RWPE2 (cell line): ENCODE measurements at regions not wholly inside any gene's neighbourhood (a gene's known extent, or its start where the extent isn't known, plus 50 kb on each side); places are given as distances from the start of the nearest gene placed in this dataset.

ENCODE experiments used
- ATAC-seq: fragments of 200-7000 bp; cut with Tn5 transposase; 3 replicates; pipeline ENCODE4 v1.9.1; 2021; ENCODE audit warnings: low read depth
- DNase-seq: peaks from one replicate; pipeline ENCODE4 v3.0.0-alpha.2; 2020; ENCODE audit warnings: low spot score
- H3K27ac ChIP-seq: fragments of 450-650 bp; 2 replicates; pipeline ENCODE4 v1.5.1; 2017; ENCODE audit warnings: mild to moderate bottlenecking; ENCODE audit not compliant: poor library complexity, severe bottlenecking
- H3K27me3 ChIP-seq: fragments of 250-450 bp; sonication (Bioruptor Pico); 2 replicates; pipeline ENCODE4 v1.5.1; 2021; ENCODE audit warnings: mild to moderate bottlenecking, moderate library complexity; ENCODE audit not compliant: insufficient read depth, poor library complexity, severe bottlenecking
- H3K36me3 ChIP-seq: fragments of 250-450 bp; sonication (Bioruptor Pico); 2 replicates; pipeline ENCODE4 v1.5.1; 2020; ENCODE audit warnings: low read depth, mild to moderate bottlenecking, moderate library complexity
- H3K4me1 ChIP-seq: fragments of 250-450 bp; sonication (Bioruptor Pico); 2 replicates; pipeline ENCODE4 v1.5.1; 2021; ENCODE audit warnings: mild to moderate bottlenecking, moderate library complexity; ENCODE audit not compliant: insufficient read depth, poor library complexity, severe bottlenecking
- H3K4me3 ChIP-seq: fragments of 250-450 bp; sonication (Bioruptor Pico); 2 replicates; pipeline ENCODE4 v1.5.1; 2021; ENCODE audit warnings: mild to moderate bottlenecking, moderate library complexity; ENCODE audit not compliant: severe bottlenecking
- H3K9me3 ChIP-seq: fragments of 250-450 bp; sonication (Bioruptor Pico); 2 replicates; pipeline ENCODE4 v1.5.1; 2021; ENCODE audit warnings: mild to moderate bottlenecking, moderate library complexity; ENCODE audit not compliant: severe bottlenecking
- CTCF ChIP-seq: fragments of 450-650 bp; IDR thresholded peaks from one replicate; pipeline ENCODE4 v1.5.1; 2017; ENCODE audit warnings: mild to moderate bottlenecking, moderate library complexity; ENCODE audit not compliant: poor library complexity, severe bottlenecking

GRCh38 chr13:57820924-57821323 lies 189.4 kb downstream of the PCDH17 start:
- Histone ChIP-seq H3K4me1 (no peaks in the 10 kb centered on the region), H3K27ac (no peak overlapping the region), H3K27me3 (no peaks in the 10 kb centered on the region), H3K36me3 (no peaks in the 10 kb centered on the region), H3K9me3 (no peaks in the 10 kb centered on the region), H3K4me3 (no peak overlapping the region)
- no peak for DNase-seq
- ATAC-seq, result no peak
- no peak for TF ChIP-seq CTCF

GRCh38 chr13:57823704-57824103 lies 192.2 kb downstream of the PCDH17 start:
- no peak for TF ChIP-seq CTCF
- DNase-seq (no peak), ATAC-seq (no peak)
- no peak overlapping the region for H3K27ac ChIP-seq
- no peaks in the 10 kb centered on the region for H3K36me3 ChIP-seq
- H3K4me1 ChIP-seq, result no peaks in the 10 kb centered on the region
- H3K4me3 ChIP-seq, result no peak overlapping the region
- H3K27me3 ChIP-seq, result no peaks in the 10 kb centered on the region
- H3K9me3 ChIP-seq, result no peaks in the 10 kb centered on the region

GRCh38 chr13:57824121-57824520 lies 192.6 kb downstream of the PCDH17 start:
- no peak for TF ChIP-seq CTCF
- Histone ChIP-seq H3K4me1 (no peaks in the 10 kb centered on the region), H3K27me3 (no peaks in the 10 kb centered on the region), H3K4me3 (no peak overlapping the region), H3K27ac (no peak overlapping the region), H3K9me3 (no peaks in the 10 kb centered on the region), H3K36me3 (no peaks in the 10 kb centered on the region)
- ATAC-seq (no peak), DNase-seq (no peak)

- Histone ChIP-seq H3K36me3 (no peaks in the 10 kb centered on the region), H3K27me3 (no peaks in the 10 kb centered on the region), H3K27ac (no peak overlapping the region), H3K9me3 (no peaks in the 10 kb centered on the region), H3K4me1 (no peaks in the 10 kb centered on the region), H3K4me3 (no peak overlapping the region)
- DNase-seq (no peak), ATAC-seq (no peak)
- TF ChIP-seq CTCF, result no peak
Measured at GRCh38 chr13:57825066-57825465, 193.5 kb downstream of the PCDH17 start.

GRCh38 chr13:57829496-57829895 lies 198.0 kb downstream of the PCDH17 start:
- TF ChIP-seq CTCF, result no peak
- no peak for ATAC-seq

More at GRCh38 chr13:57829496-57829895, 198.0 kb downstream of the PCDH17 start:
- DNase-seq, result no peak
- H3K4me1 ChIP-seq, result no peaks in the 10 kb centered on the region
- H3K4me3 ChIP-seq, result no peak overlapping the region
- H3K27ac ChIP-seq, result no peak overlapping the region
- H3K9me3 ChIP-seq, result no peaks in the 10 kb centered on the region
- no peaks in the 10 kb centered on the region for H3K27me3 ChIP-seq
- no peaks in the 10 kb centered on the region for H3K36me3 ChIP-seq
